ENCODE measurements at regions not wholly inside any gene's neighbourhood (a gene's known extent, or its start where the extent isn't known, plus 50 kb on each side); places are given as distances from the start of the nearest gene placed in this dataset.

- Histone ChIP-seq H3K4me1 (no peaks in the 10 kb centered on the region), H3K4me3 (no peak overlapping the region), H3K27me3 (no peaks in the 10 kb centered on the region), H3K36me3 (no peaks in the 10 kb centered on the region), H3K27ac (no peak overlapping the region), H3K9me3 (no peaks in the 10 kb centered on the region)
- TF ChIP-seq POLR2AphosphoS5 (IDR thresholded peaks at IDR 0.05) (no peak), POLR2A (IDR thresholded peaks at IDR 0.05) (no peak), EP300 (IDR thresholded peaks at IDR 0.05; ENCODE audit: low read depth) (no peak)
- TF ChIP-seq, protein P1, sequence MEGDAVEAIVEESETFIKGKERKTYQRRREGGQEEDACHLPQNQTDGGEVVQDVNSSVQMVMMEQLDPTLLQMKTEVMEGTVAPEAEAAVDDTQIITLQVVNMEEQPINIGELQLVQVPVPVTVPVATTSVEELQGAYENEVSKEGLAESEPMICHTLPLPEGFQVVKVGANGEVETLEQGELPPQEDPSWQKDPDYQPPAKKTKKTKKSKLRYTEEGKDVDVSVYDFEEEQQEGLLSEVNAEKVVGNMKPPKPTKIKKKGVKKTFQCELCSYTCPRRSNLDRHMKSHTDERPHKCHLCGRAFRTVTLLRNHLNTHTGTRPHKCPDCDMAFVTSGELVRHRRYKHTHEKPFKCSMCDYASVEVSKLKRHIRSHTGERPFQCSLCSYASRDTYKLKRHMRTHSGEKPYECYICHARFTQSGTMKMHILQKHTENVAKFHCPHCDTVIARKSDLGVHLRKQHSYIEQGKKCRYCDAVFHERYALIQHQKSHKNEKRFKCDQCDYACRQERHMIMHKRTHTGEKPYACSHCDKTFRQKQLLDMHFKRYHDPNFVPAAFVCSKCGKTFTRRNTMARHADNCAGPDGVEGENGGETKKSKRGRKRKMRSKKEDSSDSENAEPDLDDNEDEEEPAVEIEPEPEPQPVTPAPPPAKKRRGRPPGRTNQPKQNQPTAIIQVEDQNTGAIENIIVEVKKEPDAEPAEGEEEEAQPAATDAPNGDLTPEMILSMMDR (IDR thresholded peaks at IDR 0.05) = no peak
- 69 to 85% methylated on average over 1 of the region's 1 CpG for WGBS, 2 donors (ENCODE audit: low coverage in 1 of 2)
- in situ Hi-C loops (cut with MboI; ENCODE audit: low pct_ligation_motif_present in 1 of 4, low pct_unique_long_range_greater_than_20kb in 1 of 4, low sequenced_read_pairs in 3 of 4) (no loop called here), intact Hi-C loops (cut with DNase I; ENCODE audit: low total_unique reads) (no loop called here)
- DNase-seq = no peak
Observed at GRCh38 chr6:164660781-164661180, 648.6 kb downstream of the C6orf118 start.

GRCh38 chr6:164640956-164641355 lies 668.4 kb downstream of the C6orf118 start:
- Histone ChIP-seq H3K27ac (no peak overlapping the region), H3K4me3 (no peak overlapping the region), H3K9me3 (peaks cover 3% of the 10 kb centered on the region in 2 donors), H3K36me3 (no peaks in the 10 kb centered on the region), H3K4me1 (no peaks in the 10 kb centered on the region), H3K27me3 (no peaks in the 10 kb centered on the region)
- 55 to 68% methylated on average over 2 to 4 of the region's 4 CpGs for WGBS, 2 donors (ENCODE audit: low coverage in 1 of 2)
- TF ChIP-seq, protein P1 (IDR thresholded peaks at IDR 0.05) = no peak
- no peak for TF ChIP-seq EP300 (IDR thresholded peaks at IDR 0.05; ENCODE audit: low read depth)
- no peak for TF ChIP-seq POLR2AphosphoS5 (IDR thresholded peaks at IDR 0.05)
- TF ChIP-seq POLR2A (IDR thresholded peaks at IDR 0.05) = no peak
- in situ Hi-C loops (cut with MboI; ENCODE audit: low pct_ligation_motif_present in 1 of 4, low pct_unique_long_range_greater_than_20kb in 1 of 4, low sequenced_read_pairs in 3 of 4) (no loop called here), intact Hi-C loops (cut with DNase I; ENCODE audit: low total_unique reads) (no loop called here)
- no peak for DNase-seq

- no peaks in the 10 kb centered on the region for H3K4me1 ChIP-seq
- no peaks in the 10 kb centered on the region for H3K9me3 ChIP-seq
- in situ Hi-C loops (cut with MboI; ENCODE audit: low pct_ligation_motif_present in 1 of 4, low pct_unique_long_range_greater_than_20kb in 1 of 4, low sequenced_read_pairs in 3 of 4) = no loop called here
- 95% methylated on average over 2 of the region's 2 CpGs for WGBS, 2 donors (ENCODE audit: low coverage in 1 of 2)
- H3K27me3 ChIP-seq = no peaks in the 10 kb centered on the region
- no peak for DNase-seq
- no peaks in the 10 kb centered on the region for H3K36me3 ChIP-seq
- TF ChIP-seq, protein P1 (IDR thresholded peaks at IDR 0.05) = no peak
- TF ChIP-seq POLR2AphosphoS5 (IDR thresholded peaks at IDR 0.05) = no peak
- TF ChIP-seq EP300 (IDR thresholded peaks at IDR 0.05; ENCODE audit: low read depth) = no peak
- no peak for TF ChIP-seq POLR2A (IDR thresholded peaks at IDR 0.05)
- no peak overlapping the region for H3K27ac ChIP-seq
- no peak overlapping the region for H3K4me3 ChIP-seq
- intact Hi-C loops (cut with DNase I; ENCODE audit: low total_unique reads) = no loop called here
Observed at GRCh38 chr6:164628302-164628931, 681.0 kb downstream of the C6orf118 start.

- H3K4me1 ChIP-seq = no peaks in the 10 kb centered on the region
- WGBS, 2 donors (ENCODE audit: low coverage in 1 of 2) = 88 to 94% methylated on average over 2 of the region's 2 CpGs
- H3K9me3 ChIP-seq = peaks cover 0 to 5% of the 10 kb centered on the region in 2 donors
- no peaks in the 10 kb centered on the region for H3K27me3 ChIP-seq
- in situ Hi-C loops (cut with MboI; ENCODE audit: low pct_ligation_motif_present in 1 of 4, low pct_unique_long_range_greater_than_20kb in 1 of 4, low sequenced_read_pairs in 3 of 4) (no loop called here), intact Hi-C loops (cut with DNase I; ENCODE audit: low total_unique reads) (no loop called here)
- no peak overlapping the region for H3K27ac ChIP-seq
- no peaks in the 10 kb centered on the region for H3K36me3 ChIP-seq
- no peak for DNase-seq
- H3K4me3 ChIP-seq = no peak overlapping the region
- TF ChIP-seq POLR2A (IDR thresholded peaks at IDR 0.05) (no peak), POLR2AphosphoS5 (IDR thresholded peaks at IDR 0.05) (no peak), EP300 (IDR thresholded peaks at IDR 0.05; ENCODE audit: low read depth) (no peak)
- TF ChIP-seq, protein P1 (IDR thresholded peaks at IDR 0.05) = no peak
Observed at GRCh38 chr6:164616917-164617524, 692.4 kb downstream of the C6orf118 start.
